Activated CD4-positive, alpha-beta memory T cell treated with anti-CD3 and anti-CD28 coated beads for 36 hours (primary cell): ENCODE measurements at regions not wholly inside any gene's neighbourhood (a gene's known extent, or its start where the extent isn't known, plus 50 kb on each side); places are given as distances from the start of the nearest gene placed in this dataset.
"Not testable (repeated sequence)": the region's sequence is repeated elsewhere in the genome, so short reads cannot be mapped to it uniquely, and the experiment has no call there.

Experiments
- CTCF ChIA-PET: fragments of 350-600 bp; sonication (Branson Sonifier 250); formaldehyde crosslinking; loops from one replicate; lab custom pipeline; 2021; ENCODE audit warnings: antibody characterized with exemption, inconsistent platforms; lab: Charles Lee
- POLR2A ChIA-PET: fragments of 350-600 bp; sonication (Branson Sonifier 250); formaldehyde crosslinking; loops from one replicate; lab custom pipeline; 2021; ENCODE audit warnings: antibody characterized with exemption; lab: Charles Lee
- DNase-seq: peaks from one replicate; pipeline ENCODE4 v3.0.0-alpha.2; 2020
- H3K27ac Mint-ChIP-seq: one replicate; pipeline ENCODE4 v1.8.0; 2021; ENCODE audit warnings: mixed read lengths
- H3K27me3 Mint-ChIP-seq: one replicate; pipeline ENCODE4 v1.8.0; 2021; ENCODE audit warnings: mixed read lengths
- H3K36me3 Mint-ChIP-seq: one replicate; pipeline ENCODE4 v1.8.0; 2021; ENCODE audit warnings: mixed read lengths
- H3K4me1 Mint-ChIP-seq: one replicate; pipeline ENCODE4 v1.8.0; 2021; ENCODE audit warnings: low read depth, mixed read lengths
- H3K4me3 Mint-ChIP-seq: one replicate; pipeline ENCODE4 v1.8.0; 2021; ENCODE audit warnings: mild to moderate bottlenecking, mixed read lengths
- H3K9me3 Mint-ChIP-seq: one replicate; pipeline ENCODE4 v1.8.0; 2021; ENCODE audit warnings: mixed read lengths
- intact Hi-C: fragments of 100-400 bp; cut with micrococcal nuclease; formaldehyde crosslinking; loops from one replicate; pipeline ENCODE4 v1.15.1; 2023

DNA sequence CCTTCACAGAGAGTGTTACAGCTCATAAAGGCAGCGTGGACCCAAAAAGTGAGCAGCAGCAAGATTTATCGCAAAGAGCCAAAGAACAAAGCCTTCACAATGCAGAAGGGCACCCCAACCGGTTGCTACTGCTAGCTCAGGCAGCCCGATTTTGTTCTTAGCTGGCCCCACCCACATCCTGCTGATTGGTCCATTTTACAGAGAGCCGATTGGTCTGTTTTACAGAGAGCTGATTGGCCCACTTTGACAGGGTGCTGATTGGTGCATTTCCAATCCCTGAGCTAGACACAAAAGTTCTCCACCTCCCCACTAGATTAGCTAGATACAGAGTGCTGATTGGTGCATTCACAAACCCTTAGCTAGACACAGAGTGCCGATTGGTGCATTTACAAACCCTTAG lies 50.1 kb upstream of the SOX14 start:
- H3K4me1 Mint-ChIP-seq, H3K27ac Mint-ChIP-seq, H3K27me3 Mint-ChIP-seq, CTCF ChIA-PET, POLR2A ChIA-PET, intact Hi-C loops, DNase-seq, H3K4me3 Mint-ChIP-seq, H3K36me3 Mint-ChIP-seq: not testable (repeated sequence)
- H3K9me3 Mint-ChIP-seq, result peaks cover 15% of the 10 kb centered on the region
